Chondrocyte (in vitro differentiated cells): ENCODE measurements at regions not wholly inside any gene's neighbourhood (a gene's known extent, or its start where the extent isn't known, plus 50 kb on each side); places are given as distances from the start of the nearest gene placed in this dataset.
A peak's percentile ranks its signal among the peaks of the same experiment; 100 is the strongest.

Experiments
- DNase-seq: peaks from one replicate; pipeline ENCODE4 v3.0.0; 2021; ENCODE audit warnings: mixed read lengths, low spot score
- H3K27ac Mint-ChIP-seq: one replicate; pipeline ENCODE4 v1.8.0; 2021; ENCODE audit warnings: mild to moderate bottlenecking, moderate library complexity, mixed read lengths; ENCODE audit not compliant: unreplicated experiment
- H3K27me3 Mint-ChIP-seq: 2 replicates; pipeline ENCODE4 v1.8.0; 2021; ENCODE audit warnings: low read depth, mixed read lengths
- H3K36me3 Mint-ChIP-seq: 2 replicates; pipeline ENCODE4 v1.8.0; 2021; ENCODE audit warnings: low read depth, mixed read lengths
- H3K4me1 Mint-ChIP-seq: 2 replicates; pipeline ENCODE4 v1.8.0; 2021; ENCODE audit warnings: low read depth, mild to moderate bottlenecking, mixed read lengths
- H3K4me3 Mint-ChIP-seq: one replicate; pipeline ENCODE4 v1.8.0; 2021; ENCODE audit warnings: mild to moderate bottlenecking, moderate library complexity, mixed read lengths; ENCODE audit not compliant: unreplicated experiment
- H3K9me3 Mint-ChIP-seq: 2 replicates; pipeline ENCODE4 v1.8.0; 2021; ENCODE audit warnings: low read depth, mixed read lengths
- TF ChIP-seq, protein P1 (sequence below): fragments of 200-600 bp; sonication (generic); IDR thresholded peaks from 2 replicates; pipeline ENCODE4 v1.5.0; 2021; ENCODE audit warnings: antibody characterized with exemption, mild to moderate bottlenecking, moderate library complexity

DNA sequence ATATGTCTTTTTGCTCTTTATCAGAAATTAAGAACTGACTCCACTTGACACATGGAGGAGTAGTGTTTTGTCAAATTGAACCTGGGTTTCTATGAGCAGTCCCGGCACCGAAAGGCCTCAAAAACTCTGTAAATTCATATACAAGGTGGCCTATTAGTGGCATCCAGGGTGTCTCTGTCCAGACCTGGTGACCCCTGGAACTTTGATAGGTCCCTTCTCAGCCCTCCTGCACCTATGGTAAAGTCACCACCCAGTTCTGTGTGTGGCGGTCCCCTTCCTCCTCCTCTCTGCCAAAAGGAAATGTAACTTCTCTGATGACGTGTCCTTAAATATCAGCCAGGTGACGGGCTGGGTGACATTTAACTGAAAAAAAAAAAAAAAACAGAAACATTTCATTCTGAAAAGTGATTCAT lies 204.0 kb upstream of the FOXN3 start:
- Mint-ChIP-seq H3K27me3 (no peaks in the 10 kb centered on the region), H3K27ac (no peak overlapping the region), H3K4me3 (no peak overlapping the region), H3K9me3 (no peaks in the 10 kb centered on the region), H3K36me3 (no peaks in the 10 kb centered on the region), H3K4me1 (peaks cover 43% of the 10 kb centered on the region)
- TF ChIP-seq, protein P1, sequence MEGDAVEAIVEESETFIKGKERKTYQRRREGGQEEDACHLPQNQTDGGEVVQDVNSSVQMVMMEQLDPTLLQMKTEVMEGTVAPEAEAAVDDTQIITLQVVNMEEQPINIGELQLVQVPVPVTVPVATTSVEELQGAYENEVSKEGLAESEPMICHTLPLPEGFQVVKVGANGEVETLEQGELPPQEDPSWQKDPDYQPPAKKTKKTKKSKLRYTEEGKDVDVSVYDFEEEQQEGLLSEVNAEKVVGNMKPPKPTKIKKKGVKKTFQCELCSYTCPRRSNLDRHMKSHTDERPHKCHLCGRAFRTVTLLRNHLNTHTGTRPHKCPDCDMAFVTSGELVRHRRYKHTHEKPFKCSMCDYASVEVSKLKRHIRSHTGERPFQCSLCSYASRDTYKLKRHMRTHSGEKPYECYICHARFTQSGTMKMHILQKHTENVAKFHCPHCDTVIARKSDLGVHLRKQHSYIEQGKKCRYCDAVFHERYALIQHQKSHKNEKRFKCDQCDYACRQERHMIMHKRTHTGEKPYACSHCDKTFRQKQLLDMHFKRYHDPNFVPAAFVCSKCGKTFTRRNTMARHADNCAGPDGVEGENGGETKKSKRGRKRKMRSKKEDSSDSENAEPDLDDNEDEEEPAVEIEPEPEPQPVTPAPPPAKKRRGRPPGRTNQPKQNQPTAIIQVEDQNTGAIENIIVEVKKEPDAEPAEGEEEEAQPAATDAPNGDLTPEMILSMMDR = no peak
- DNase-seq = no peak

DNA sequence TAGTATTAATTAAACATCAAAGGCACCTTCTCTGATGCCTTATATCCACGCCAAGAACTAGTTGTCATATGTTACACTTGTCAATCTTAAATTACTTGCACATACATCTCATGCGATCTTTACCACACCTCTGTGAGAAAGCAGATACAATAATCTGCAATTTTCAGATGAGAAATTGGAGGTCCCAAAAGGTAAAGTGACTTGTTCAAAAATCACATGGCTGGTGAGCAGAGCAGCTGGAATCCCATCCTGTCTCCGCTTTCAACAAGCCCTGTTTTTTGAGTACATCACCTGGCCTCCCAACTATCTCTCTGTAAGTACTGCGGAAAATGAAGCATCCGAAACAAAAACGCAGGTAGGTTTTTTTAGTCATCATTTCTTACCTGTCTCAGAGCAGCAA lies 203.4 kb upstream of the FOXN3 start:
- no peak overlapping the region for H3K27ac Mint-ChIP-seq
- no peaks in the 10 kb centered on the region for H3K36me3 Mint-ChIP-seq
- H3K4me3 Mint-ChIP-seq = no peak overlapping the region
- no peak for DNase-seq
- H3K9me3 Mint-ChIP-seq = no peaks in the 10 kb centered on the region
- H3K4me1 Mint-ChIP-seq = peaks cover 44% of the 10 kb centered on the region
- TF ChIP-seq, protein P1 = no peak
- H3K27me3 Mint-ChIP-seq = no peaks in the 10 kb centered on the region

DNA sequence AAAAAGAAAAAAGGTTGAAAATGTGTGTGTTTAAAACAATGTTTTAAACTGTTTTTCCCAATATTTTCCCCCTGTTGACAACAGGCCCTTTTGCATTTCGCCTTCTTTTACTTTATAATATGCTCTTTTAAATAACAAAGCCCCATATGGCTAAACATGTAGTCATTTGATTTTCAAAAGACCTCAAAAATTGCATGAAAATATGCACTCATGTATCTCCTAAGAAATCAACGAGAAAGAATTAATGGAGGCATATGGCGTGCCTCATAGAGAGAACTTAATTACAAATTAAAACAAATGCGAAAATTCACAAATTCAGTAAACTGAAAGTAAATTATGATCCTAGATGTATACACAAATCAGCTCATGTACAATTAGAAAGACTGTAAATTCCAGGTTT lies 202.6 kb upstream of the FOXN3 start:
- no peak for DNase-seq
- Mint-ChIP-seq H3K4me3 (peak overlapping the region; percentile 79), H3K27me3 (no peaks in the 10 kb centered on the region), H3K27ac (peak overlapping the region; percentile 81), H3K4me1 (peaks cover 46% of the 10 kb centered on the region), H3K9me3 (no peaks in the 10 kb centered on the region), H3K36me3 (no peaks in the 10 kb centered on the region)
- TF ChIP-seq, protein P1 = no peak

DNA sequence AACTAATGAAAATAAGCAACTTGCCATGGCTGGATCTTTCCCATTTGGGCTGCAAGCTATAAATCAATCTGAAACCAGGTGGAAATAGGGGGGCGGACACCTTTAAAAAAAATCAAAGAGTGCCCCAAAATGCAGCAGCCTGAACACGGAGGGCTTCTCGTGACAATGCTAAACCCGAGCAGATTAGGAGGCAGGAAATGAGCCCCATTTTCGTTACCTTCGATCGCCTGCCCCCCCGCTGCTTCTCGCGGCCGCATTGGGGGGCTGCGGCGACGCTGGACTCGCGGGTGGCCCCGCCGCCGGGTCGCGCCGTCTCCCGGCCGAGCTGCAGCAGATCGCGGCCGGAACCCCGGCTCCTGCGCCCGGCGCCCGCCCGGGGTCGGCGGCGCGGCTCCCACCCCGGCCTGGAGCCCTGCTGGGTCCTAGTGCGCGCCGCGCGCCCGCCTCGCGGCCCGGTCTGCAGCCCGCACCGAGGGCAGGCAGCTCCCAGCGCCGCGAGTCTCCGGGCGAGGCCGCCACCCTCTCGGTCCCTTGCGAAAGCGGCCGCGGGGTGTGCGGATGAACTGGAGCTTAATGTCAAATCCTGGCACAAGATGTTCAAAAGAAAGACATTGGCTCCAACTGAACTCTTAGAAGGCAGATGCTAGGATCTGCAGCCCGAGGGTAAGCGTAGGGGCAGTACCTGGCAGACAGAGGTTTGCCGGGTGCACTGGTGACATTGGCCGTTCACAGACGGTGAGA lies 201.9 kb upstream of the FOXN3 start:
- Mint-ChIP-seq H3K9me3 (no peaks in the 10 kb centered on the region), H3K27me3 (no peaks in the 10 kb centered on the region), H3K36me3 (no peaks in the 10 kb centered on the region), H3K4me1 (peaks cover 52% of the 10 kb centered on the region), H3K27ac (peak overlapping the region; percentile 93), H3K4me3 (peak overlapping the region; percentile 84)
- no peak for DNase-seq
- TF ChIP-seq, protein P1 = no peak

DNA sequence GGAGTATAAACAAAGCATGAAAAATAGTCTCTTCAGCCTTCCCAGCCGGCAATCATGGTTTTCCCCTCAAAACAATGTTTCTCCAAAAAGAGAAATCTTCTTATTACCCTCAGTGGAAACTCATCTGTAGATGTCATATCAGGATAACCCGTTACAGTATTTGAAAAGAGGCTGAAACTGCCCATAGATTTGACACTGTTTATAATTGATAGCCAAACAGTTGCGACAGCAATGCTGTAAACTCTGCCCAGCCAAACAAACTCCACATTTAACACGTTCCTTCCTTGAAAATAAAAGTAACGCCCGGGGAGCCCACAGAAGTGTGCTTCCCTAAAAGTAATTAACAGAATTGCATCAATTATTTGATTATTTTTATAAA lies 201.3 kb upstream of the FOXN3 start:
- TF ChIP-seq, protein P1 = no peak
- peak overlapping the region; percentile 84 for H3K4me3 Mint-ChIP-seq
- no peak for DNase-seq
- peaks cover 58% of the 10 kb centered on the region for H3K4me1 Mint-ChIP-seq
- no peaks in the 10 kb centered on the region for H3K27me3 Mint-ChIP-seq
- no peaks in the 10 kb centered on the region for H3K36me3 Mint-ChIP-seq
- H3K27ac Mint-ChIP-seq = peak overlapping the region; percentile 93
- no peaks in the 10 kb centered on the region for H3K9me3 Mint-ChIP-seq
